ENCODE measurements at regions not wholly inside any gene's neighbourhood (a gene's known extent, or its start where the extent isn't known, plus 50 kb on each side); places are given as distances from the start of the nearest gene placed in this dataset.

DNA sequence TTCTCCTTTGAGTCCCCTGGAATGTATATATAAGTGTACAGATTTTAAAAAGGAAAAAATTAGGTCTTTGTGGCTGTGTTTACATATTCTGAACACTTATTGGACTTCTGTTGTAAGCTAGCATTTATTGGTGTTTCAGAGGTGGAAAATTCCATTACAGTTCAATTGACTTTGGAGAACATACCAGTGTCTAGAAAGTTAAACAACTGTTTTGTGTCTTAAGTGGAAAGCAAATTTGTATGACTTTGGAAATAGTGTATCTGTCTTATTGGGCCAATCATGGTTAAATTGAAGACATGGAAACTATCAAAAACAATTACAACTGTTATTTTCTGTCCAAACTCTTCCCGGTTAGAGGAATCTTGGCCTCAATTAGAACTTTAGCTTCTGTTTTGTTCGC, 265.0 kb upstream of the C2CD4B start:
- DNase-seq (ENCODE audit: low spot score): no peak
- Histone ChIP-seq H3K36me3 (ENCODE audit: control insufficient read depth in 4 of 4, insufficient read depth in 3 of 4, low read depth in 1 of 4, low read length in 3 of 4) (no peaks in the 10 kb centered on the region), H3K27ac (ENCODE audit: low read depth in 1 of 2, low read length in 2 of 2) (no peak overlapping the region), H3K9ac (ENCODE audit: low read depth in 1 of 2, low read length in 2 of 2) (no peak overlapping the region), H3K4me1 (ENCODE audit: control insufficient read depth in 4 of 4, insufficient read depth in 4 of 4, low read length in 3 of 4) (no peaks in the 10 kb centered on the region), H3K9me3 (ENCODE audit: control insufficient read depth in 4 of 4, low read length in 3 of 4) (no peaks in the 10 kb centered on the region), H3K27me3 (ENCODE audit: control insufficient read depth in 4 of 4, insufficient read depth in 4 of 4, low read length in 3 of 4) (no peaks in the 10 kb centered on the region), H3K4me3 (ENCODE audit: low read depth in 1 of 3, low read length in 3 of 3) (no peak overlapping the region)
- TF ChIP-seq GABPA (IDR thresholded peaks at IDR 0.05 in 1 of 2, conservative IDR thresholded peaks at IDR 0.05 in 1 of 2) (no peak), FOXA1 (IDR thresholded peaks at IDR 0.05) (no peak)
- WGBS: 91% methylated on average over 2 of the region's 2 CpGs

DNA sequence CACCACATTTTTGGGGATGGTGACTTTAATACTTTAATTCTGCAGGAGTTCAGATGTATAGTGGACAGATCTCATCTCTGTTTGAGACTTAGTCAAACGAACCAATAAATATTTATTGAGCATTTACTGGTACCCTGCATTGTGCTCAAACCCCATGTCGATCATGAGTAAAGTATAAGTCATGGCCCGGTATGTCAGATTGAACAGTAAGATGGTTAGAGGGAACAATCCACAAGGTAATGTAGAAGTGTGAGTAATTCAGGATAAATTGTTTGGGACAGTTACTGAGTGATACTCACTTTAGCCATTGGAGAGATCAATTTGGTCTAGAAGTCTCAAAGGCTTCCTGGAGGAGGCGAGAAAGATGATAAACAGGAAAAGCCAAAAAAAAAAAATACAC, 265.5 kb upstream of the C2CD4B start:
- H3K27me3 ChIP-seq (ENCODE audit: control insufficient read depth in 4 of 4, insufficient read depth in 4 of 4, low read length in 3 of 4): no peaks in the 10 kb centered on the region
- no peak for DNase-seq (ENCODE audit: low spot score)
- no peaks in the 10 kb centered on the region for H3K9me3 ChIP-seq (ENCODE audit: control insufficient read depth in 4 of 4, low read length in 3 of 4)
- H3K36me3 ChIP-seq (ENCODE audit: control insufficient read depth in 4 of 4, insufficient read depth in 3 of 4, low read depth in 1 of 4, low read length in 3 of 4): no peaks in the 10 kb centered on the region
- no peak overlapping the region for H3K9ac ChIP-seq (ENCODE audit: low read depth in 1 of 2, low read length in 2 of 2)
- TF ChIP-seq, protein P1, sequence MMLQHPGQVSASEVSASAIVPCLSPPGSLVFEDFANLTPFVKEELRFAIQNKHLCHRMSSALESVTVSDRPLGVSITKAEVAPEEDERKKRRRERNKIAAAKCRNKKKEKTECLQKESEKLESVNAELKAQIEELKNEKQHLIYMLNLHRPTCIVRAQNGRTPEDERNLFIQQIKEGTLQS (IDR thresholded peaks at IDR 0.05): no peak
- TF ChIP-seq RXRA (IDR thresholded peaks at IDR 0.05) (no peak), FOXA2 (IDR thresholded peaks at IDR 0.05) (no peak)
- 91% methylated on average over 4 of the region's 4 CpGs for WGBS
- no peaks in the 10 kb centered on the region for H3K4me1 ChIP-seq (ENCODE audit: control insufficient read depth in 4 of 4, insufficient read depth in 4 of 4, low read length in 3 of 4)
- no peak overlapping the region for H3K27ac ChIP-seq (ENCODE audit: low read depth in 1 of 2, low read length in 2 of 2)
- H3K4me3 ChIP-seq (ENCODE audit: low read depth in 1 of 3, low read length in 3 of 3): no peak overlapping the region

DNA sequence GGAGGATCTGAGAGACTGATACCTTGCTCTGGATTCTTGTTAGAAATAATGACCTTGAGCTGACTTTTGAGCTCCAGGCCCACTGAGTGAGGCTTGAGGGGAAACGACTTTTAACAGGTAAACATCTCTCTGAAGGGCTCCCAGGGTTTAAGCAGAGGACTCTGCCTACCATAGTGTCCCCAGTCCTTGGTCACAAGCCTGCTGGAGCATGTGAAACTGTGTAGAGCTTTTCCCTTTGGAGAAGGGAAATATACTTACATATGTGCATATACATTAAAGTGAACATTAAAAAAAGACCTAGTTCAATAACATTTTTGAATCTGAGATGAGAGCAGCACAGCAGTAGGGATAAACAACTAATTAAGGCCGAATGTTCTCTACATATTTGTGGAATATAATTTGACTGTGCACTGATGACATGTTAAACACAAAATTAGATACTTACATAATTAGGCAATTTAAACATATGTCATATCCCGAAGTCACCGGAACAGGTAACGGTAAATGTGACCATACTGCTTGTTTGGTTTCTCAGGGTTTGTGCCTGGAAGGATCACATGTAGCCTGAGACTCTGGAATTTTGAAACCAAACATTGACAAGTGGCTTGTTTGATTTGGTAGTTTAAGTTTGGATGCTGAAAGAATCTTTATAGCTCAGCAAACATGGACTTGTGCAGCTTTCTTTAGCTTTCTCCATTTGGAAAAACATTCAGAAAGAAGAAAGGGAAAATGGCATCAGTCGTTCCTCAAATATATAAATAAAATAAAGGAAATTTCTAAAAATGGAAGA, 266.1 kb upstream of the C2CD4B start:
- no peaks in the 10 kb centered on the region for H3K9me3 ChIP-seq (ENCODE audit: control insufficient read depth in 4 of 4, low read length in 3 of 4)
- H3K27ac ChIP-seq (ENCODE audit: low read depth in 1 of 2, low read length in 2 of 2): no peak overlapping the region
- no peaks in the 10 kb centered on the region for H3K27me3 ChIP-seq (ENCODE audit: control insufficient read depth in 4 of 4, insufficient read depth in 4 of 4, low read length in 3 of 4)
- no peak overlapping the region for H3K9ac ChIP-seq (ENCODE audit: low read depth in 1 of 2, low read length in 2 of 2)
- no peak for DNase-seq (ENCODE audit: low spot score)
- no peak overlapping the region for H3K4me3 ChIP-seq (ENCODE audit: low read depth in 1 of 3, low read length in 3 of 3)
- TF ChIP-seq, protein P2, sequence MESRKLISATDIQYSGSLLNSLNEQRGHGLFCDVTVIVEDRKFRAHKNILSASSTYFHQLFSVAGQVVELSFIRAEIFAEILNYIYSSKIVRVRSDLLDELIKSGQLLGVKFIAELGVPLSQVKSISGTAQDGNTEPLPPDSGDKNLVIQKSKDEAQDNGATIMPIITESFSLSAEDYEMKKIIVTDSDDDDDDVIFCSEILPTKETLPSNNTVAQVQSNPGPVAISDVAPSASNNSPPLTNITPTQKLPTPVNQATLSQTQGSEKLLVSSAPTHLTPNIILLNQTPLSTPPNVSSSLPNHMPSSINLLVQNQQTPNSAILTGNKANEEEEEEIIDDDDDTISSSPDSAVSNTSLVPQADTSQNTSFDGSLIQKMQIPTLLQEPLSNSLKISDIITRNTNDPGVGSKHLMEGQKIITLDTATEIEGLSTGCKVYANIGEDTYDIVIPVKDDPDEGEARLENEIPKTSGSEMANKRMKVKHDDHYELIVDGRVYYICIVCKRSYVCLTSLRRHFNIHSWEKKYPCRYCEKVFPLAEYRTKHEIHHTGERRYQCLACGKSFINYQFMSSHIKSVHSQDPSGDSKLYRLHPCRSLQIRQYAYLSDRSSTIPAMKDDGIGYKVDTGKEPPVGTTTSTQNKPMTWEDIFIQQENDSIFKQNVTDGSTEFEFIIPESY (IDR thresholded peaks at IDR 0.05): no peak
- TF ChIP-seq, protein P1 (IDR thresholded peaks at IDR 0.05): no peak
- TF ChIP-seq FOXA2 (IDR thresholded peaks at IDR 0.05): no peak
- TF ChIP-seq SP1 (IDR thresholded peaks at IDR 0.05): no peak
- no peak for TF ChIP-seq YY1 (IDR thresholded peaks at IDR 0.05)
- no peak for TF ChIP-seq FOXA1 (IDR thresholded peaks at IDR 0.05)
- no peak for TF ChIP-seq RAD21 (IDR thresholded peaks at IDR 0.05)
- no peak for TF ChIP-seq GABPA (IDR thresholded peaks at IDR 0.05 in 1 of 2, conservative IDR thresholded peaks at IDR 0.05 in 1 of 2)
- TF ChIP-seq, protein P3, sequence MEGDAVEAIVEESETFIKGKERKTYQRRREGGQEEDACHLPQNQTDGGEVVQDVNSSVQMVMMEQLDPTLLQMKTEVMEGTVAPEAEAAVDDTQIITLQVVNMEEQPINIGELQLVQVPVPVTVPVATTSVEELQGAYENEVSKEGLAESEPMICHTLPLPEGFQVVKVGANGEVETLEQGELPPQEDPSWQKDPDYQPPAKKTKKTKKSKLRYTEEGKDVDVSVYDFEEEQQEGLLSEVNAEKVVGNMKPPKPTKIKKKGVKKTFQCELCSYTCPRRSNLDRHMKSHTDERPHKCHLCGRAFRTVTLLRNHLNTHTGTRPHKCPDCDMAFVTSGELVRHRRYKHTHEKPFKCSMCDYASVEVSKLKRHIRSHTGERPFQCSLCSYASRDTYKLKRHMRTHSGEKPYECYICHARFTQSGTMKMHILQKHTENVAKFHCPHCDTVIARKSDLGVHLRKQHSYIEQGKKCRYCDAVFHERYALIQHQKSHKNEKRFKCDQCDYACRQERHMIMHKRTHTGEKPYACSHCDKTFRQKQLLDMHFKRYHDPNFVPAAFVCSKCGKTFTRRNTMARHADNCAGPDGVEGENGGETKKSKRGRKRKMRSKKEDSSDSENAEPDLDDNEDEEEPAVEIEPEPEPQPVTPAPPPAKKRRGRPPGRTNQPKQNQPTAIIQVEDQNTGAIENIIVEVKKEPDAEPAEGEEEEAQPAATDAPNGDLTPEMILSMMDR (IDR thresholded peaks at IDR 0.05; ENCODE audit: low read depth, low read length, missing input control): no peak
- no peak for TF ChIP-seq NR2F2 (IDR thresholded peaks at IDR 0.05)
- TF ChIP-seq JUND (IDR thresholded peaks at IDR 0.05): no peak
- TF ChIP-seq HNF4G (IDR thresholded peaks at IDR 0.05): no peak
- TF ChIP-seq RXRA (IDR thresholded peaks at IDR 0.05): no peak
- no peak for TF ChIP-seq EGR1 (IDR thresholded peaks at IDR 0.05; ENCODE audit: low read depth in 2 of 2)
- TF ChIP-seq, protein P4, sequence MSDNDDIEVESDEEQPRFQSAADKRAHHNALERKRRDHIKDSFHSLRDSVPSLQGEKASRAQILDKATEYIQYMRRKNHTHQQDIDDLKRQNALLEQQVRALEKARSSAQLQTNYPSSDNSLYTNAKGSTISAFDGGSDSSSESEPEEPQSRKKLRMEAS (IDR thresholded peaks at IDR 0.05): no peak
- TF ChIP-seq HNF4A (conservative IDR thresholded peaks at IDR 0.05): no peak
- TF ChIP-seq, protein P5, sequence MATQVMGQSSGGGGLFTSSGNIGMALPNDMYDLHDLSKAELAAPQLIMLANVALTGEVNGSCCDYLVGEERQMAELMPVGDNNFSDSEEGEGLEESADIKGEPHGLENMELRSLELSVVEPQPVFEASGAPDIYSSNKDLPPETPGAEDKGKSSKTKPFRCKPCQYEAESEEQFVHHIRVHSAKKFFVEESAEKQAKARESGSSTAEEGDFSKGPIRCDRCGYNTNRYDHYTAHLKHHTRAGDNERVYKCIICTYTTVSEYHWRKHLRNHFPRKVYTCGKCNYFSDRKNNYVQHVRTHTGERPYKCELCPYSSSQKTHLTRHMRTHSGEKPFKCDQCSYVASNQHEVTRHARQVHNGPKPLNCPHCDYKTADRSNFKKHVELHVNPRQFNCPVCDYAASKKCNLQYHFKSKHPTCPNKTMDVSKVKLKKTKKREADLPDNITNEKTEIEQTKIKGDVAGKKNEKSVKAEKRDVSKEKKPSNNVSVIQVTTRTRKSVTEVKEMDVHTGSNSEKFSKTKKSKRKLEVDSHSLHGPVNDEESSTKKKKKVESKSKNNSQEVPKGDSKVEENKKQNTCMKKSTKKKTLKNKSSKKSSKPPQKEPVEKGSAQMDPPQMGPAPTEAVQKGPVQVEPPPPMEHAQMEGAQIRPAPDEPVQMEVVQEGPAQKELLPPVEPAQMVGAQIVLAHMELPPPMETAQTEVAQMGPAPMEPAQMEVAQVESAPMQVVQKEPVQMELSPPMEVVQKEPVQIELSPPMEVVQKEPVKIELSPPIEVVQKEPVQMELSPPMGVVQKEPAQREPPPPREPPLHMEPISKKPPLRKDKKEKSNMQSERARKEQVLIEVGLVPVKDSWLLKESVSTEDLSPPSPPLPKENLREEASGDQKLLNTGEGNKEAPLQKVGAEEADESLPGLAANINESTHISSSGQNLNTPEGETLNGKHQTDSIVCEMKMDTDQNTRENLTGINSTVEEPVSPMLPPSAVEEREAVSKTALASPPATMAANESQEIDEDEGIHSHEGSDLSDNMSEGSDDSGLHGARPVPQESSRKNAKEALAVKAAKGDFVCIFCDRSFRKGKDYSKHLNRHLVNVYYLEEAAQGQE (IDR thresholded peaks at IDR 0.05): no peak
- H3K4me1 ChIP-seq (ENCODE audit: control insufficient read depth in 4 of 4, insufficient read depth in 4 of 4, low read length in 3 of 4): no peaks in the 10 kb centered on the region
- H3K36me3 ChIP-seq (ENCODE audit: control insufficient read depth in 4 of 4, insufficient read depth in 3 of 4, low read depth in 1 of 4, low read length in 3 of 4): no peaks in the 10 kb centered on the region
- 76% methylated on average over 6 of the region's 6 CpGs for WGBS

All from liver (tissue), 8 donors.